ENCODE measurements at regions not wholly inside any gene's neighbourhood (a gene's known extent, or its start where the extent isn't known, plus 50 kb on each side); places are given as distances from the start of the nearest gene placed in this dataset.

- DNase-seq (ENCODE audit: low read depth) = no peak
- TF ChIP-seq CTCF (IDR thresholded peaks at IDR 0.05; ENCODE audit: insufficient read depth, low read length) = no peak
- no peak overlapping the region for H3K4me3 ChIP-seq (ENCODE audit: low read depth, low read length)
Measured at GRCh38 chr6:167643223-167643622, 183.5 kb upstream of the AFDN start.

GRCh38 chr6:167643716-167644115, 183.0 kb upstream of the AFDN start:
- TF ChIP-seq CTCF (IDR thresholded peaks at IDR 0.05; ENCODE audit: insufficient read depth, low read length) = no peak
- no peak overlapping the region for H3K4me3 ChIP-seq (ENCODE audit: low read depth, low read length)
- no peak for DNase-seq (ENCODE audit: low read depth)

DNA sequence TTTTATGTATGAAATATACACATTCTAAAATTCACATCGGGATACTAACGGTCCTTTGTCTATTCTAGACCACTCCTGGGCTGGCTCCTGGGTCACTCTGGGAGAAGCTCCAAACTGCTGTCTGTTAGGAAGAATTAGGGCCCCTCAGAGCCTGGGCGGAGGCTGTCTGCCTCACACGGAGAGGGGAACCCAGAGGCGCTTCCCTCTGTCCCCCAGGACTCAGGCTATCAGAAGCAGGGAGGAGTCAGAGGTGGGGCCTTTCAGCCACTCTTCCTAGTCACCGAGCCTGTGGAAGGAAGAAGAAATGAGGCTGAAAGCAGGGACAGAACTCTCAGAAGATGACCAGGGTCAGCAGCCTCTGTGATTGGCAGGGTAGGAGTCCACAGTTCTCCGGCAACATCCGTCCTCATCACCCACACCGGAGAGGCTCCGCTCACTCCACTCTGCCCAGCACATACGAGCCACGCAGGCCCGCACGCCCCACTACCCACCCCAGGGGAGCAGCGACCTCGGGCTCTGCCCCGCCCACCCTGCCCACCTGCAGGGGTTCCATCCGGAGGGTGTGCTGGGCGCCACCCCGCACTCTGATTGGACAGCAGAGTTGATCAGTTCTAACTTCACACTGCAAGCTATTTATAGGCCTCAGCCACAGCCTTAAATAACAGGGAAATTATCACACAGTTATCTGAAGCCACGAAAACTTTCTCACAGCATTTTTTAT, 182.1 kb upstream of the AFDN start:
- no peak for TF ChIP-seq CTCF (IDR thresholded peaks at IDR 0.05; ENCODE audit: insufficient read depth, low read length)
- no peak for DNase-seq (ENCODE audit: low read depth)
- no peak overlapping the region for H3K4me3 ChIP-seq (ENCODE audit: low read depth, low read length)

DNA sequence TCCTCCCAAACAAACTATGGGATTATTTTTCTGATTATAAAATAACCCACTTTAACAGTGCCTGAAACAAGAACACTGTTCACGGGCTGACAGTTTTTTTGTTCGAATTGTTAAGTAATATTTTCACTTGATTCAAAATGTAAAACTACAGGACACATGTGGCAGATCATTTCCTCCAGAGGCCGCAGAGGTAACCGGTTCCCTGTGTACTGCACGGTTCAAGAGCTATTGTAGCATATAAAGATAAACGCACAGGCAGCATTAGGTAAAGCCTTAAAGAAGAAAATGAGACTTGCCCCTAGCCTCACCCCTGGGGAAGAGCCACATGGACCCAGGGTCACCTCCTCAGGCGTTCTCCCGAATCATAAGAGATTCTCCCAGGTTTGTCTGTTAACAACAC, 181.3 kb upstream of the AFDN start:
- no peak for TF ChIP-seq CTCF (IDR thresholded peaks at IDR 0.05; ENCODE audit: insufficient read depth, low read length)
- H3K4me3 ChIP-seq (ENCODE audit: low read depth, low read length) = no peak overlapping the region
- no peak for DNase-seq (ENCODE audit: low read depth)

DNA sequence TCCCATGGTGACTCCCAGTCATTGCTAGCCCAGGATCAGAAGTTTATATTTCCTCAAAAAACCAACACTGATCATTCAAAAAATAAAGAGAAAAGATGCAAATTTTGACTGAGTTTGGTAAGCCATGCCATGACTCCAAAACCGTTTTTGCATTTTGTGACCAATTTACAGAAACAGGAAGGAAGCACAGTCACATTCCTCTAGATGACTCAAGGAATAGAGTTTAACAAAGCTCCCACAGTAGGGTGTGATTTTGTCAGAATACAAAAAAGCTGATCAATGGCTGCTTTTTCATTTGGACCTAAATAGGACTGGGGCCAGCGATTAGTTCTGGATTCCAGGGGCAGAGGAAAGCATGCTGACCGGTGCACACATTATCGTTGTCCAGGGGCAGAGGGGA, 179.4 kb upstream of the AFDN start:
- no peak for TF ChIP-seq CTCF (IDR thresholded peaks at IDR 0.05; ENCODE audit: insufficient read depth, low read length)
- no peak for DNase-seq (ENCODE audit: low read depth)
- no peak overlapping the region for H3K4me3 ChIP-seq (ENCODE audit: low read depth, low read length)

GRCh38 chr6:167647737-167648470, 178.8 kb upstream of the AFDN start:
- TF ChIP-seq CTCF (IDR thresholded peaks at IDR 0.05; ENCODE audit: insufficient read depth, low read length) = no peak
- DNase-seq (ENCODE audit: low read depth) = no peak
- H3K4me3 ChIP-seq (ENCODE audit: low read depth, low read length) = no peak overlapping the region
